ENCODE measurements at regions not wholly inside any gene's neighbourhood (a gene's known extent, or its start where the extent isn't known, plus 50 kb on each side); places are given as distances from the start of the nearest gene placed in this dataset.

GRCh38 chr14:105629886-105630215 lies 103.5 kb downstream of the TMEM121 start:
- TF ChIP-seq CTCF (conservative IDR thresholded peaks at IDR 0.05; ENCODE audit: low read depth, low read length) (no peak), EZH2 (IDR thresholded peaks at IDR 0.05; ENCODE audit: borderline replicate concordance, low read depth, low read length, poor library complexity, severe bottlenecking) (no peak)
